ENCODE measurements at regions not wholly inside any gene's neighbourhood (a gene's known extent, or its start where the extent isn't known, plus 50 kb on each side); places are given as distances from the start of the nearest gene placed in this dataset.
"Not testable (repeated sequence)": the region's sequence is repeated elsewhere in the genome, so short reads cannot be mapped to it uniquely, and the experiment has no call there.

GRCh38 chr3:127435299-127435698, 147.5 kb upstream of the PRR20G start:
- H3K27ac Mint-ChIP-seq; H3K4me3 Mint-ChIP-seq; H3K9me3 Mint-ChIP-seq; H3K36me3 Mint-ChIP-seq; ATAC-seq (ENCODE audit: low read depth in 2 of 2); DNase-seq; H3K4me1 Mint-ChIP-seq: not testable (repeated sequence)
- H3K27me3 Mint-ChIP-seq: peaks cover 5 to 18% (median 16%) of the 10 kb centered on the region in 3 donors

- peaks cover 21 to 50% (median 40%) of the 10 kb centered on the region in 3 donors for H3K27me3 Mint-ChIP-seq
- peaks cover 0 to 4% (median 0%) of the 10 kb centered on the region in 7 donors for H3K9me3 Mint-ChIP-seq
- no peak for DNase-seq
Observed at GRCh38 chr3:127431066-127431465, 143.2 kb upstream of the PRR20G start.

GRCh38 chr3:127428344-127428997, 140.6 kb upstream of the PRR20G start:
- peaks cover 0 to 4% (median 0%) of the 10 kb centered on the region in 7 donors for H3K9me3 Mint-ChIP-seq
- no peaks in the 10 kb centered on the region for H3K36me3 Mint-ChIP-seq
- H3K4me3 Mint-ChIP-seq: no peak overlapping the region
- ATAC-seq (ENCODE audit: low read depth in 2 of 2) (no peak), DNase-seq (no peak)
- H3K27me3 Mint-ChIP-seq: peaks cover 21 to 74% (median 66%) of the 10 kb centered on the region in 3 donors
- no peaks in the 10 kb centered on the region for H3K4me1 Mint-ChIP-seq
- H3K27ac Mint-ChIP-seq: no peak overlapping the region

More at GRCh38 chr3:127431066-127431465, 143.2 kb upstream of the PRR20G start:
- no peak overlapping the region for H3K4me3 Mint-ChIP-seq
- H3K27ac Mint-ChIP-seq: peak overlapping the region in 1 of 6 donors; percentile 30
- no peaks in the 10 kb centered on the region for H3K4me1 Mint-ChIP-seq
- H3K36me3 Mint-ChIP-seq: no peaks in the 10 kb centered on the region
- ATAC-seq (ENCODE audit: low read depth in 2 of 2): no peak

GRCh38 chr3:127427666-127428065, 139.8 kb upstream of the PRR20G start:
- DNase-seq (no peak), ATAC-seq (ENCODE audit: low read depth in 2 of 2) (no peak)
- no peak overlapping the region for H3K4me3 Mint-ChIP-seq
- peaks cover 21 to 79% (median 70%) of the 10 kb centered on the region in 3 donors for H3K27me3 Mint-ChIP-seq
- H3K4me1 Mint-ChIP-seq: no peaks in the 10 kb centered on the region
- peaks cover 0 to 4% (median 0%) of the 10 kb centered on the region in 7 donors for H3K9me3 Mint-ChIP-seq
- H3K36me3 Mint-ChIP-seq: no peaks in the 10 kb centered on the region
- H3K27ac Mint-ChIP-seq: no peak overlapping the region

- H3K4me1 Mint-ChIP-seq: no peaks in the 10 kb centered on the region
- H3K36me3 Mint-ChIP-seq: no peaks in the 10 kb centered on the region
- ATAC-seq (ENCODE audit: low read depth in 2 of 2): no peak
- no peak for DNase-seq
- no peak overlapping the region for H3K4me3 Mint-ChIP-seq
- H3K27ac Mint-ChIP-seq: no peak overlapping the region
- peaks cover 0 to 3% (median 0%) of the 10 kb centered on the region in 7 donors for H3K9me3 Mint-ChIP-seq
- H3K27me3 Mint-ChIP-seq: peaks cover 21 to 84% (median 73%) of the 10 kb centered on the region in 3 donors
Observed at GRCh38 chr3:127427156-127427555, 139.3 kb upstream of the PRR20G start.

GRCh38 chr3:127426444-127427153, 138.8 kb upstream of the PRR20G start:
- DNase-seq (no peak), ATAC-seq (ENCODE audit: low read depth in 2 of 2) (no peak)
- Mint-ChIP-seq H3K4me1 (no peaks in the 10 kb centered on the region), H3K36me3 (no peaks in the 10 kb centered on the region), H3K27me3 (peaks cover 21 to 82% (median 74%) of the 10 kb centered on the region in 3 donors), H3K9me3 (peaks cover 0 to 3% (median 0%) of the 10 kb centered on the region in 7 donors), H3K27ac (no peak overlapping the region), H3K4me3 (no peak overlapping the region)

- Mint-ChIP-seq H3K36me3 (no peaks in the 10 kb centered on the region), H3K27ac (no peak overlapping the region), H3K27me3 (peaks cover 21 to 74% (median 66%) of the 10 kb centered on the region in 3 donors), H3K9me3 (peaks cover 0 to 3% (median 0%) of the 10 kb centered on the region in 7 donors), H3K4me3 (no peak overlapping the region), H3K4me1 (no peaks in the 10 kb centered on the region)
- DNase-seq (no peak), ATAC-seq (ENCODE audit: low read depth in 2 of 2) (no peak)
Observed at GRCh38 chr3:127425505-127426443, 137.9 kb upstream of the PRR20G start.

GRCh38 chr3:127424766-127425504, 137.1 kb upstream of the PRR20G start:
- ATAC-seq (ENCODE audit: low read depth in 2 of 2) (no peak), DNase-seq (no peak)
- H3K27ac Mint-ChIP-seq: no peak overlapping the region
- peaks cover 0 to 3% (median 0%) of the 10 kb centered on the region in 7 donors for H3K9me3 Mint-ChIP-seq
- no peaks in the 10 kb centered on the region for H3K4me1 Mint-ChIP-seq
- no peak overlapping the region for H3K4me3 Mint-ChIP-seq
- no peaks in the 10 kb centered on the region for H3K36me3 Mint-ChIP-seq
- peaks cover 29 to 69% (median 67%) of the 10 kb centered on the region in 3 donors for H3K27me3 Mint-ChIP-seq

GRCh38 chr3:127423856-127424765, 136.3 kb upstream of the PRR20G start:
- H3K27me3 Mint-ChIP-seq: peaks cover 27 to 72% (median 71%) of the 10 kb centered on the region in 3 donors

GRCh38 chr3:127422663-127423375, 135.0 kb upstream of the PRR20G start:
- Mint-ChIP-seq H3K36me3 (no peaks in the 10 kb centered on the region), H3K27ac (no peak overlapping the region), H3K9me3 (peaks cover 0 to 3% (median 0%) of the 10 kb centered on the region in 7 donors), H3K4me3 (no peak overlapping the region), H3K4me1 (no peaks in the 10 kb centered on the region), H3K27me3 (peaks cover 16 to 71% (median 68%) of the 10 kb centered on the region in 3 donors)
- DNase-seq (no peak), ATAC-seq (ENCODE audit: low read depth in 2 of 2) (no peak)

More at GRCh38 chr3:127423856-127424765, 136.3 kb upstream of the PRR20G start:
- no peaks in the 10 kb centered on the region for H3K36me3 Mint-ChIP-seq
- DNase-seq (no peak), ATAC-seq (ENCODE audit: low read depth in 2 of 2) (no peak)
- H3K9me3 Mint-ChIP-seq: peaks cover 0 to 3% (median 0%) of the 10 kb centered on the region in 7 donors
- H3K4me3 Mint-ChIP-seq: no peak overlapping the region
- no peak overlapping the region for H3K27ac Mint-ChIP-seq
- no peaks in the 10 kb centered on the region for H3K4me1 Mint-ChIP-seq

- Mint-ChIP-seq H3K9me3 (peaks cover 0 to 2% (median 0%) of the 10 kb centered on the region in 7 donors), H3K36me3 (no peaks in the 10 kb centered on the region), H3K4me3 (no peak overlapping the region), H3K4me1 (no peaks in the 10 kb centered on the region), H3K27ac (no peak overlapping the region), H3K27me3 (peaks cover 16 to 71% (median 68%) of the 10 kb centered on the region in 3 donors)
- no peak for DNase-seq
- ATAC-seq (ENCODE audit: low read depth in 2 of 2): no peak
Observed at GRCh38 chr3:127421943-127422662, 134.3 kb upstream of the PRR20G start.

All from naive B cell (primary cell).